ENCODE measurements at regions not wholly inside any gene's neighbourhood (a gene's known extent, or its start where the extent isn't known, plus 50 kb on each side); places are given as distances from the start of the nearest gene placed in this dataset.

- no peak for TF ChIP-seq REST (IDR thresholded peaks at IDR 0.05; ENCODE audit: insufficient read depth in 1 of 2, low read depth in 2 of 2, low read length in 2 of 2)
- TF ChIP-seq TAF1 (IDR thresholded peaks at IDR 0.05; ENCODE audit: borderline replicate concordance, insufficient read depth, low read length): no peak
Observed at GRCh38 chr12:84719997-84720396, 192.6 kb downstream of the SLC6A15 start.

Measured in PFSK-1 (cell line).